HCT116 (cell line): ENCODE measurements at regions not wholly inside any gene's neighbourhood (a gene's known extent, or its start where the extent isn't known, plus 50 kb on each side); places are given as distances from the start of the nearest gene placed in this dataset.

ENCODE experiments used
- ATAC-seq: fragments of 200-7000 bp; cut with Tn5 transposase; 2 replicates; pipeline ENCODE4 v1.9.1; 2020; ENCODE audit warnings: mild to moderate bottlenecking, moderate library complexity
- BruUV-seq: library from RNA; stranded (reverse); fragments of 400-500 nt; replicated peaks from 2 replicates; lab custom pipeline; 2021; lab: Mats Ljungman, UMichigan
- CTCF ChIA-PET: fragments of 300-600 bp; sonication (Branson Sonifier 250); formaldehyde crosslinking; loops from one replicate; lab custom pipeline; 2021; ENCODE audit warnings: antibody characterized with exemption; lab: Charles Lee
- POLR2A ChIA-PET: fragments of 300-600, 350-600 bp; sonication (Branson Sonifier 250); formaldehyde crosslinking; loops from one replicate; lab custom pipeline; 2021; ENCODE audit warnings: antibody characterized with exemption; lab: Charles Lee
- RAD21 ChIA-PET, 2 experiments: fragments of 300-600 bp; sonication (Branson Sonifier 250); formaldehyde crosslinking; loops; one replicate each; lab custom pipeline; 2023; ENCODE audit warnings: low total read pairs in 2 of 2; ENCODE audit not compliant: uncharacterized antibody in 2 of 2, unreplicated experiment in 2 of 2, low non-redundant PET in 1 of 2; lab: Charles Lee
- DNase-seq: peaks from one replicate; pipeline ENCODE4 v3.0.0-alpha.2; 2010; ENCODE audit warnings: low read depth, low spot score
- H2AFZ ChIP-seq: fragments of 200-600 bp; shearing (Covaris generic), sonication (generic); 2 replicates; pipeline ENCODE4 v1.6.1; 2017; ENCODE audit warnings: low read depth, mixed run types, mixed read lengths, antibody characterized with exemption, low read length; ENCODE audit not compliant: poor library complexity, severe bottlenecking
- H3K27ac ChIP-seq: 2 replicates; pipeline ENCODE4 v1.5.1; 2012; ENCODE audit warnings: low read depth, low read length
- H3K27me3 ChIP-seq: fragments of 200-600 bp; sonication (generic); 2 replicates; pipeline ENCODE4 v1.6.1; 2016; ENCODE audit warnings: mixed run types, low read length, mixed read lengths; ENCODE audit not compliant: insufficient read depth
- H3K36me3 ChIP-seq, 2 experiments: fragments of 200-500 bp in 1 of 2; fragments of 200-600 bp in 1 of 2; sonication (Bioruptor generic) in 1 of 2; sonication (generic) in 1 of 2; 2 replicates each; pipeline versions ENCODE4 v1.5.1 to v1.6.1; 2014 to 2016; ENCODE audit warnings: low read length in 2 of 2, inconsistent platforms in 1 of 2, mixed read lengths in 1 of 2, mixed run types in 1 of 2; ENCODE audit not compliant: insufficient read depth in 2 of 2, control insufficient read depth in 1 of 2
- H3K4me1 ChIP-seq, 2 experiments: fragments of 200-600 bp in 1 of 2; sonication (generic) in 1 of 2; 2 replicates each; pipeline versions ENCODE4 v1.5.1 to v1.6.1; 2012 to 2017; ENCODE audit warnings: low read length in 2 of 2, inconsistent platforms in 1 of 2, mild to moderate bottlenecking in 1 of 2, mixed read lengths in 1 of 2, mixed run types in 1 of 2, moderate library complexity in 1 of 2; ENCODE audit not compliant: insufficient read depth in 2 of 2, control insufficient read depth in 1 of 2
- H3K4me2 ChIP-seq: fragments of 200-600 bp; sonication (generic); 2 replicates; pipeline ENCODE4 v1.6.1; 2017; ENCODE audit warnings: mixed run types, low read length, mixed read lengths
- H3K4me3 ChIP-seq, 2 experiments: fragments of 200-600 bp in 1 of 2; sonication (generic) in 1 of 2; replicated peaks in 1 of 2; 2 replicates each; pipeline ENCODE4 v1.5.1; 2011 to 2016; ENCODE audit warnings: low read length in 2 of 2, control low read depth in 1 of 2, low read depth in 1 of 2, mild to moderate bottlenecking in 1 of 2, mixed read lengths in 1 of 2, mixed run types in 1 of 2
- H3K79me2 ChIP-seq: fragments of 200-600 bp; sonication (generic); 2 replicates; pipeline ENCODE4 v1.6.1; 2017; ENCODE audit warnings: mild to moderate bottlenecking, mixed run types, low read length, moderate library complexity, mixed read lengths; ENCODE audit not compliant: insufficient read depth
- H3K9ac ChIP-seq: fragments of 200-600 bp; sonication (generic); 2 replicates; pipeline ENCODE4 v1.6.1; 2016; ENCODE audit warnings: low read length, mixed read lengths
- H3K9me2 ChIP-seq: fragments of 200-600 bp; sonication (generic), shearing (Covaris generic); 2 replicates; pipeline ENCODE4 v1.6.1; 2017; ENCODE audit warnings: mixed run types, mild to moderate bottlenecking, moderate library complexity; ENCODE audit not compliant: insufficient read depth
- H3K9me3 ChIP-seq, 2 experiments: fragments of 200-500 bp in 1 of 2; fragments of 200-600 bp in 1 of 2; sonication (Bioruptor generic) in 1 of 2; sonication (generic) in 1 of 2; 2 replicates each; pipeline ENCODE4 v1.6.1; 2014 to 2017; ENCODE audit warnings: low read length in 2 of 2, mixed read lengths in 2 of 2, inconsistent platforms in 1 of 2, low read depth in 1 of 2, mild to moderate bottlenecking in 1 of 2, mixed run types in 1 of 2, moderate library complexity in 1 of 2; ENCODE audit not compliant: control insufficient read depth in 1 of 2, insufficient read depth in 1 of 2
- H4K20me1 ChIP-seq: fragments of 200-600 bp; sonication (generic), shearing (Covaris generic); 2 replicates; pipeline ENCODE4 v1.6.1; 2017; ENCODE audit warnings: mixed run types, mild to moderate bottlenecking, moderate library complexity; ENCODE audit not compliant: insufficient read depth
- ATF3 ChIP-seq: IDR thresholded peaks from 2 replicates; pipeline ENCODE4 v1.6.1; 2012
- CEBPB ChIP-seq: IDR thresholded peaks from 2 replicates; pipeline ENCODE4 v1.6.1; 2012; ENCODE audit warnings: low read depth
- CTCF ChIP-seq, 3 experiments: fragments of 200-600 bp in 1 of 3; sonication (generic) in 1 of 3; IDR thresholded peaks in 2 of 3; conservative IDR thresholded peaks in 1 of 3; 2 replicates each; pipeline ENCODE4 v1.5.1; 2012 to 2017; ENCODE audit warnings: low read depth in 2 of 3, low read length in 2 of 3, antibody characterized with exemption in 1 of 3, borderline replicate concordance in 1 of 3, control low read depth in 1 of 3, mild to moderate bottlenecking in 1 of 3, mixed read lengths in 1 of 3, mixed run types in 1 of 3, moderate library complexity in 1 of 3; ENCODE audit not compliant: insufficient read depth in 1 of 3
- FOSL1 ChIP-seq: IDR thresholded peaks from 2 replicates; pipeline ENCODE4 v1.6.1; 2012; ENCODE audit warnings: low read depth
- JUND ChIP-seq: IDR thresholded peaks from 2 replicates; pipeline ENCODE4 v1.6.1; 2012
- POLR2A ChIP-seq: IDR thresholded peaks from 2 replicates; pipeline ENCODE4 v1.7.0; 2011; ENCODE audit warnings: borderline replicate concordance; ENCODE audit not compliant: insufficient read depth, insufficient read length; ENCODE audit errors: extremely low read depth
- RAD21 ChIP-seq: IDR thresholded peaks from 2 replicates; pipeline ENCODE4 v1.6.1; 2012; ENCODE audit warnings: low read depth, mild to moderate bottlenecking
- REST ChIP-seq: IDR thresholded peaks from 2 replicates; pipeline ENCODE4 v1.6.1; 2012; ENCODE audit warnings: low read depth
- SIN3A ChIP-seq: IDR thresholded peaks from 2 replicates; pipeline ENCODE4 v1.6.1; 2012; ENCODE audit warnings: low read depth
- SP1 ChIP-seq: IDR thresholded peaks from 2 replicates; pipeline ENCODE4 v1.6.1; 2012; ENCODE audit warnings: low read depth
- SRF ChIP-seq: IDR thresholded peaks from 2 replicates; pipeline ENCODE4 v1.6.1; 2012; ENCODE audit warnings: low read depth
- TCF7L2 ChIP-seq: IDR thresholded peaks from 2 replicates; pipeline ENCODE4 v1.7.0; 2011; ENCODE audit warnings: borderline replicate concordance, inconsistent platforms; ENCODE audit not compliant: insufficient read depth, insufficient read length; ENCODE audit errors: extremely low read depth
- ZBTB33 ChIP-seq: IDR thresholded peaks from 2 replicates; pipeline ENCODE4 v1.6.1; 2011; ENCODE audit warnings: mild to moderate bottlenecking, low read length, moderate library complexity; ENCODE audit not compliant: insufficient replicate concordance; ENCODE audit errors: extremely low read depth
- ZNF274 ChIP-seq: fragments of 200-500 bp; sonication (Bioruptor generic); IDR thresholded peaks from 2 replicates; pipeline ENCODE4 v1.6.1; 2014; ENCODE audit warnings: mild to moderate bottlenecking, low read depth, low read length, inconsistent platforms
- intact Hi-C: fragments of 100-400 bp; cut with micrococcal nuclease; formaldehyde crosslinking; loops from 2 replicates; pipeline ENCODE4 v1.10.0; 2022

GRCh38 chr10:111873041-111873440 lies 310.5 kb downstream of the GPAM start (continued):
- TF ChIP-seq CTCF (IDR thresholded peaks at IDR 0.05 in 2 of 3, conservative IDR thresholded peaks at IDR 0.05 in 1 of 3; ENCODE audit: borderline replicate concordance in 1 of 3, insufficient read depth in 1 of 3, low read depth in 2 of 3, low read length in 2 of 3): no peak
- TF ChIP-seq, all 23 proteins: peak for 0

- no peak overlapping the region for H3K4me3 ChIP-seq
- RAD21 ChIA-PET: no interaction called here
- H3K36me3 ChIP-seq: no peaks in the 10 kb centered on the region
- CTCF ChIA-PET: no interaction called here
- H3K9ac ChIP-seq: no peak overlapping the region
- H3K79me2 ChIP-seq: no peaks in the 10 kb centered on the region
- H3K27ac ChIP-seq: no peak overlapping the region
- TF ChIP-seq REST (no peak), FOSL1 (no peak), SP1 (no peak), SIN3A (no peak), ATF3 (no peak), ZBTB33 (no peak), ZNF274 (no peak), TCF7L2 (no peak), SRF (no peak), CEBPB (no peak), POLR2A (no peak), CTCF (IDR thresholded peaks at IDR 0.05 in 2 of 3, conservative IDR thresholded peaks at IDR 0.05 in 1 of 3; ENCODE audit: borderline replicate concordance in 1 of 3, insufficient read depth in 1 of 3, low read depth in 2 of 3, low read length in 2 of 3) (no peak), RAD21 (no peak), JUND (no peak)
- TF ChIP-seq, all 23 proteins: peak for 0
- H3K9me2 ChIP-seq: no peaks in the 10 kb centered on the region
- POLR2A ChIA-PET: no interaction called here
- no peak overlapping the region for H3K4me2 ChIP-seq
- ATAC-seq: no peak
- no peaks in the 10 kb centered on the region for H4K20me1 ChIP-seq
- no peak for DNase-seq
- H3K4me1 ChIP-seq: no peaks in the 10 kb centered on the region
- no peak overlapping the region for H2AFZ ChIP-seq
- H3K27me3 ChIP-seq: peaks cover 28% of the 10 kb centered on the region
- intact Hi-C loops: no loop called here
- BruUV-seq: no TSS peak
- peaks cover 0 to 4% of the 10 kb centered on the region in 2 experiments; a peak in 1 of 4 replicates for H3K9me3 ChIP-seq
Observed at GRCh38 chr10:111873621-111874135, 309.9 kb downstream of the GPAM start.
